Stimulated activated CD4-positive, alpha-beta T cell treated with anti-CD3 and anti-CD28 coated beads, Interleukin-15, amount 100 ng/mL, for 48 hours (primary cell): ENCODE measurements at regions not wholly inside any gene's neighbourhood (a gene's known extent, or its start where the extent isn't known, plus 50 kb on each side); places are given as distances from the start of the nearest gene placed in this dataset.
"Not testable (repeated sequence)": the region's sequence is repeated elsewhere in the genome, so short reads cannot be mapped to it uniquely, and the experiment has no call there.

Experiments
- DNase-seq, 2 donors: peaks; one replicate each; pipeline ENCODE4 v3.0.0-alpha.2; 2020; ENCODE audit warnings: low read depth in 2 of 2

- DNase-seq, result no peak
Observed at GRCh38 chr6:121925534-121926255, 473.8 kb upstream of the HSF2 start.

- no peak for DNase-seq
Observed at GRCh38 chr6:121929301-121929700, 470.2 kb upstream of the HSF2 start.

DNA sequence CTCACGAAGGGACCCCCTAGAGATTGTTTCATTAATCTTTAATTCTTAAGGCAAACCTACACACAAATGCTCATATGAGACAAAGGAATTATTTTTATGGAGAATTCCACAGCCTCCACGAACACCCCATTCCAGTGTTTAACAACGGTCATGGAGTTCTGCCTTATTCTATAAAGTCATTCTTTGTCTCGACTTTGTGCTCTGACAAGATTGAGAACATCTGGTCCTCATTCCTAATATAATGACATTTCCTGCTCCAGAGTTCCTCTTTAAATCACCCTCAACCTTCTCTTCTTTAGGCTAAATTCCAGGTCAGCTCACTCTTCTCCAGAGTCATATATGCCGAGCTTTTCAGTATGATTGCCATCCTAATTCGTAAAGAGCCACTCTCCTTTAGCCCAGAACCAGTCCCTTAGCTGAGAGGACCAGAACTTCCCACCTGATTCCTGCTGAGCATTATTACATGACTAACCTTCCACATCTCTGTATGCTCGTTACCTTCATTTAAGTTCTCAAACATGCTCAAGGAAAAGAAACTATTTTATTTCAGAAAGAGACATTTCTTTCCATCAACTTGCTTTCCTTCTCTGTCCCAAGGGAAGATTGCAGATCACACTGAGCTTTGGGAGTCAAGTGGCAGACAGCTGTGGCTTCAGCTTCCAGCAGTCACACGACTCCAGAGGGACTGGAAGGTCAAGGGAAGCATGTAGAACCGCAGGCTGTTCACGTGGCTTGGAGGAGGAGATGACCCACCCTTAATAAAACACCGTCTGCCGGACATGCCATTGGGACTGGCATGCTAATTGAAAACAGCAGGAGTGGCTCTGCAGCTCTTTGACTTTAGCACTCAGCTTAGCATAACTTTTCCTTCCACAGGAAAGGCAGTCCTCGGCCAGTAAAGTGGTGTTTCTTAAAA, 467.1 kb upstream of the HSF2 start:
- DNase-seq, result no peak

GRCh38 chr6:121934451-121934850, 465.0 kb upstream of the HSF2 start:
- no peak for DNase-seq

DNA sequence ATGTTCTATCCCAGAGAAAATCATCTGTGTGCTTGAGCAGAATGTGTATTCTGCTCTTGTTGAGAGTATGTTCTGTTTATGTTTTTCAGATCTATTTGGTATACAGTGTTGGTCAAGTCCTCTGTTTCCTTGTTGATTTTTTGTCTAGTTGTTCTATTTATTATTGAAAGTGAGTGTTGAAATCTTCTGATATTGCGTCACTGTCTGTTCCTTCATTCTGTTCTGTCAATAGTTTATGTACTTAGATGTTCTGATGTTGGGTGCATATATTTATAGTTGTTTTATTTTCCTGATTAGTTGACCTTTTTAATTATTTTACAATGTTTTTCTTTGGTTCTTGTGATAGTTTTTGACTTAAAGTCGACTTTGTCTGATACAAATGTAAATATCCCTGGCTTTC, 458.7 kb upstream of the HSF2 start:
- no peak for DNase-seq

DNA sequence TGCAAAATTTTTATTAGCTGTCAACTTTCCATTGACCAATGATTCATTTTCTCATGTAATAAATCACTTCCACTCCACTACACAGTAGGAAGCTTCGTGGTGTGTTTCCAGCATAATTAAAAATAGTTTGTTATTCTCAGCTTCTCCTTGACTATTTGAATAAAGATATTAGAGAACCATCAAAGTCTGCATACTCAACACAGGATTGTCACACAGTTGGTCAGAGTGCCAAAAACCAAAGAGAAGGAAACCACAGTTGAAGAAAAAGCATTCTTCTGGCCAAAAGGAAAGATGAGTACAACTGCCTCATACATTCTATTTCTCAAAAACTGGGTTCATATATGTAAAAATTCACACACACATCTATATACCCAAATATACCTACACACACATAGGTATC, 455.1 kb upstream of the HSF2 start:
- no peak for DNase-seq

GRCh38 chr6:121951123-121951522, 448.3 kb upstream of the HSF2 start:
- no peak for DNase-seq

- DNase-seq, result no peak
Observed at GRCh38 chr6:121951918-121952379, 447.5 kb upstream of the HSF2 start.

GRCh38 chr6:121955401-121955800, 444.1 kb upstream of the HSF2 start:
- DNase-seq, result not testable (repeated sequence)

- no peak for DNase-seq
Observed at GRCh38 chr6:121956782-121957181, 442.7 kb upstream of the HSF2 start.

DNA sequence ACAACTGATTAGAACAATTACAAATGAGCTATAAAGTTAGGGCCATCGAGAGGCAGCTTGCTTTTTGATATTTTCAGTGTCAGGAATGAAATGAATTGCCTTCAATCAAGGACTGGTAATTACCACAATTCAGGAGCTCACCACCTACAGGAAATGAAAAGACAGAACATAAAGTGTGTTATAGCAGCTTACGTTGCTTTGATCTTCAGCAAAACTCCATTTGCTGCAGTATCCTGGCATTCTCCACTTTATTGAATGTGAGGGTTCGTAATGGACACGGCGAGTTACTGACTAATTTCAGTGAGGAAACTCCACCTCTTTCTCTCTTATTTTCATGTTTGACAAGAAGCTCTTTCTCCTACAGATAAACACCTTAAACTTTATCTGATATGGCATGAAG, 440.0 kb upstream of the HSF2 start:
- DNase-seq, result no peak

DNA sequence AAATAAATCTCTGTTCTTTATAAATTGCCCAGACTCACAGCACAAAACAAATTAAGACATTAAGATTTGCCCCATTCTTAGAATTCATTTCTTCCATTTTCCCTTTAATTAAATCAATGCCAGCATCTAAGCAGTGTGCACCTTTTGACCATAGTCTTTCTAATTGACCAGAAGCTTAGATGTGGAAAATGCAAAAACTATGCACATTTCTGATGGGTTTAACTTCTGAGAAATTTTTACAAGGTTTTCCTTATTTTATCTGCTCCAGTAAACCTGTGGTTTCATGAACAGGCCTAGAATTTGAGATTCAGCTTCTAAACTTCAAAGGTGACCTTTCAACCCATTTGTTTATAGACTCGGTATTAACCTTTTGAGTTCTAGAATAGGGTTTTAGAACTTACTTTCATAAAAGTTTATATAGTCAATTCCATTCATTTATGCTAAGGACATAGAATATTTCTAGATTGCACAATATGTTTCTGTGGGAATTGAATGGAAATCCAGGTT, 437.8 kb upstream of the HSF2 start:
- no peak for DNase-seq

GRCh38 chr6:121963826-121964225, 435.6 kb upstream of the HSF2 start:
- DNase-seq, result no peak

GRCh38 chr6:121965739-121966138, 433.7 kb upstream of the HSF2 start:
- DNase-seq, result no peak

GRCh38 chr6:121967631-121968030, 431.8 kb upstream of the HSF2 start:
- no peak for DNase-seq

DNA sequence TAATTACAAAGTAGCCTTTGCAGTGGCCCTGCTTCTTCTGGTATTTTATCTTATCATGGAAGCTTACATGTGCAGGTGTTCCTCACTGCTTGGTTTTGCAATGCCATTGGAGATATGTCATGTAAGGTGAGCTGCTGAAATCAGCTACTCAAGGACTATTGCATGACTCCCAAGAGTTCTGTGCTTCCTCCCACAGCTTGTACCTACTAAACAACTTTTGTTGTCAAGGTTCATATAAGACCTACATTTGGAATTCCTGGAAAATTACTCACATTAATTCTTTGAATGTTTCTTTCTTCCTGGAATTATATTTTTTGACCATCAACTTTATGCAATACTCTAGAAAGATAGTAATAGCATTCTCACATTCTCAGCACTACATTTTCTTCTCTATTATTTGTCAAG, 427.5 kb upstream of the HSF2 start:
- DNase-seq, result no peak

DNA sequence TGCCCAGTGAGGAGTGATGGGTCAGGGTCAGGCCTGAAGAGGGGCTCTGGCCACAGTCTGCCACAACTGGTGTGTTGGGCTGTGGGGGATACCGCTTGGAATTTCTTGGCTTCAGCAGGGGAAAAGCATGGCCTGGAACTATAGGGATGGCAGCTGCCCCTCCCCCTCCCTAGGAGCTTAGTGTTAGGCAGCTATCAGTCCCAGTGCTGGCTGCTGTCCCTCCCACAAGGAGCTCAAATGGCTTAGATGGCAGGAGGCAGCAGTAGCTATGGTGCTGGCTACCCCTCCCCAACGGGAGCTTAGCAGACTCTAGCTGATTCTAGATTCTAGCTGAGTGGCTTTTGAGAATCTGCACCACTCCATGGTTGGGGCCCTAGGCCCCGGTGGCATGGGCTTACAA, 414.5 kb upstream of the HSF2 start:
- no peak for DNase-seq

DNA sequence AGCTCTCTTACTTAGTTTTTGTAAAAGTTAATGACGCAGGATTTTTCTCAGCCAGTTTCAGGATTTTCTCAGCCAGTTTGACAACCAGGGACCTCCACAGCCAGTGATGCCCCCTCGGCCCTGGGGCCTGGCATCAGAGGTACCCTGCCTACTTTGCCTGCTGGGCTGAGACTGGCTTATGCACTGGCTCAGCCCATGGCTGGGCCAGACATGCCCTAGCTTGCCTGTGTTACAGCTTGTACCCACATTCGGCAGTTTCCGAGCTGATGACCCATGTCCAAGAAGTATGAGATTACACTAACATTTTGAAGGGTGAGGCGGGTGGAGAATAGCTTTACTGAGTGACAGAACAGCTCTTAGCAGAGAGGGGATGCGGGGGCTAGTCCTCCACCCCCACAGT, 406.1 kb upstream of the HSF2 start:
- DNase-seq, result no peak

- no peak for DNase-seq
Observed at GRCh38 chr6:121994919-121995318, 404.5 kb upstream of the HSF2 start.

DNA sequence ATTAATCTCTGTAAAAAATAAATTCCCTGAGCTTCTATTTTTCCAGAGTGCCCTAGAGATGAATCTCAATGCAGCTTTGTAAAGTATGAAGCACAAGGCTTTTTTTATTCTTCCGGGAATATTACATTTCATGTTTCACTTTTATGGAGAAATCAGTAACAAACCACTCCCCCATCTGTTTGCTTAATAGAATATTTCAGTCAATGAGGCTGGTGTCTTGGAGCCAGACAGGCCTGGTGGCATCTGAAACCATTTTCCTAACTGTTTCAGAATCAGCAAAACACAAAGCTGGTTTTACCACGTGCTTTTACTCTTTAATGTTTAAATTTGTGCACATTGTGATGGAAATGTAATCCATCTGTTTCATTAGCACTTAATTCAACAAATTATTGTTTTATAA, 400.8 kb upstream of the HSF2 start:
- DNase-seq, result no peak

GRCh38 chr6:121999456-122000065, 399.9 kb upstream of the HSF2 start:
- DNase-seq, result no peak

DNA sequence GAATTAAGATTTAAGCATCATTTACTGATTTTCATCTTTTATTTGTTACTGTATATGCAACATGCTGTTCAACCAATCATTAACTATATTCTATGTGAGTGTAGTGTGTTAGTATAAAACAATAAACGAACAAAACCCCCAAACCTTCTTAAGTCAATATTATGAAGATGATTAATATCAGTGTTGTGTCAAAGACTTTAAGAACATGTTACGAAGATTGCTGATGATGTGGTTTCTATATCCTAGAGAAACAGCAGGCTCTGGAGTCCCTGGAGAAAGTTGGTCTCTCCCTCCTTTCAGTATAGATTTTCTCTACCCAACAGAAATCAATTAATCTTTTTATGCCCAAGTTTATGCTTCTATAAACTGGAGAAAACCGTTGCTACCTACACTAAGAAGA, 393.8 kb upstream of the HSF2 start:
- DNase-seq, result no peak
